Stimulated activated CD4-positive, alpha-beta T cell treated with anti-CD3 and anti-CD28 coated beads, Interleukin-15, amount 100 ng/mL, for 48 hours (primary cell): ENCODE measurements at regions not wholly inside any gene's neighbourhood (a gene's known extent, or its start where the extent isn't known, plus 50 kb on each side); places are given as distances from the start of the nearest gene placed in this dataset.

Source experiments
- DNase-seq, 2 donors: peaks; one replicate each; pipeline ENCODE4 v3.0.0-alpha.2; 2020; ENCODE audit warnings: low read depth in 2 of 2

DNA sequence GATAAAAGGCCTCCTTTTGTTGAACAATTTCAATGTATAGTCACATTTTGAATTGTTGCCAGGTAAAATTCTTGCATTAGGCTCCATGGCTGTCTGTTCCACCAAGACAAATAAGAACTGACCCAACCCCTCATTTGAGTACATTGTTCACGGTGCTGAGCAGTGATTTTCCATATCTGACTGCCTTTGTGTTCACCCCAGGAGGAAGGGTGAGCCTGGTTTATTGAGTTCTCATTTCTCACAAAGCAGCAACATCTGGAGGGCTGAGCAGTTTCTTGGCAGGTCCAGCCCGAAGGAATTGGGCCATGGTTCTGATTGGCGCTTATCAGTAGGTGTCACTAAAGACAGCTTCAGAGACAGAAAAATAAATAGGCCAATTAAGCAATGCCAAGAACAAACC is 149.1 kb downstream of the BMP4 start:
- no peak for DNase-seq

DNA sequence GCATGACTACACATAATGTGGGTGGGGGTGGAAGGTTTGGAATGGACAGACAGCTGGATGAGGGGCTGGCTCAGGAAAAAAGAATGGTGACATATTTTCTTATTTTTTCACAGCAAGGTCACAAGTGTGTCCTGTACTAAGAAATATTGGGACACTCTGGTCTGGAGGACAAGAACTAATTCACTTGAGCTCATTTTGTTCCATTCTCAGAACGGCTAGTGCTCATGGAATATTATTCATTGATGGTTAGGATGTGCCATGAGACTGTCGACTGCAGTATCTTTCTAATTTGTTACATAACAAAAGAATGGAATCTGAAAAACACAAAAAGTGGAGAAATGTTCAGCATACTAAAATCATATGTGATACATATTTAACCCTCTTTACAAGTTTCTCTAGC is 149.5 kb downstream of the BMP4 start:
- no peak for DNase-seq

DNA sequence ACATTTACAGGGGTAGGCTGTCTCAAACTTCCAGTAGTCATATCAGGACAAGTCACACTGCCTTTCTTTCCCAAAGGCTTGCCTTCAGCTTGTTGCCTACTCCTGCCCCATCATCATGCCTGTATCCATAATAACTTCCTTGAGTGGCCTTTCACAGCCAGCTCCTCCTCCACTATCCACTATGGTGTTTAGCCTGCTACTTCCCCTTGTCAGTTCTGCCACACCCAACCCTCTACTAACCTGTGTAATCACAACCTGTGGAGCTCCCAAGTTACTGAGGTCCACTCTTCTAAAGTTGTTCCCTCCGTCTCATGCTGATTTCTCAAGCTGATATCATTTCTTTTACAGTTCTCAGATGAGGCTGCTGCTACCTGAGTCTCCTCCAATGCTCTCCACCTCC is 159.9 kb downstream of the BMP4 start:
- DNase-seq = no peak

DNA sequence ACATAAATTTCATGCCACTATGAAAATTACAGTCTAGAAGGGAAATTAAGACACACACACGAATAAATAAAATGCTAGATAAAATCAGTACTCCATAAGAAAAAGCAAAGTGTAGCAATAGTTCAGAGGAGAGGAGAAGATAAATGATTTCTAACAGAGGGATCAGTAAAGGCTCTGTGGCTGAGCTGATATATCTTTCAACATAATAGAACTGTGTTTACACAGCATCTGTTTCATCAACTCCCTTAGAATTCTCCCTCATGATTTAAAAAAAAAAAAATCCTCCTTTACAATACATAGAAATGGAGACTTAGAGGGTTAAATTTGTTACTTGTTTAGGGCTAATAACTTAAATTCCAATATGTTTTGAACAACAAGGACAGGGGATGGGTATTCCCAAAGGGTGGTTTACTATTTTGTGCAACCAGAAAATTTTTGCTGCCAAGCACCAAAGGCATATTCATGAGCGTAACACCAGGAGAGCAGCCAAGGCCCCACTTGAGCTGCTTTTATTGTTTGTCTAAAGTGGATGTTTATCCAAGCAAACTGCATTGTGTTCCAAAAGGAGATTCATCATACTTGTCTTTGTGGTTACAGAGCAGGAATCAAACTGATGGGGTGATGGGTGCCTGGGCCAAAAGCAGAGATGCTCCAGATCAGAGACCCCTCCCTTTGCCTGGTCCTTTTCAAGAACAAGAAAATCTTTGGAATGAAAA is 162.7 kb downstream of the BMP4 start:
- DNase-seq = no peak

GRCh38 chr14:53792909-53793308 is 163.7 kb downstream of the BMP4 start:
- no peak for DNase-seq

GRCh38 chr14:53790731-53791500 is 165.7 kb downstream of the BMP4 start:
- DNase-seq = no peak

DNA sequence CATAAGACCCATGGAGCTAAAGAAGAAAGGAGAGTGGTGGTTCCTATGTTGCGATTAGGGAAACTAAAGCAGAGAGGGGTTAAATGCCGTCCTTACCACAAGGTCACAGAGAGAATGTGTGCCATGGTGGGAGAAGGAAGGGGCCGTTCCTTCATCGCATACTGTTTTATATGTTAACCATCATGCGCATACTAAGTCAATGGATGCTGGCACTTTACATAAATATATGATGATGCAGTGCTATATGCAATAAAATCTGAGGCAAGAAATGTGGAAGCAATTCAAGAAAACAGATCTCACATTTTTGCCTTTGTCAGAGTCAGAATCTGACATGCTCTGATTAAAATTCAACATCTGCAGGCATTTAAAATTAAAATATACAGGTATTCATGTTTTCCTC is 168.1 kb downstream of the BMP4 start:
- no peak for DNase-seq

DNA sequence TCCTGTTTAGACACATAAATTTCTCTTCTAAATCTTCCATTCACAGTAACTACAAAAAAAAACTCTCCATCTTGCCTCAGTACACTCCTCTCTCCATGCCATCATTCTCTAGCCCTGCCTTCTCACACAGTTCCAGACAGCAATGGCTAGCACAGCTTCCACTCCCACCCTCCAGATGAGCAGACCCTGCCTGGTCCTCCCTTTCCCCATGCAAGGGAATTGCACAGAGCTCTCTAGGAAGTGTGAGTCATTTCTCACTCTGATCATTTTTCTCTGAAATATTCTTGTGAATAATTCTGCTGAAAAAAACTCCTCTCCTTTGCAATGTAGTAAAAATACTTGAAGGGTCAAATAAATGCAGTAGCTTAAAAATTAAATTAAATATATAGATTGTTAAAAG is 170.6 kb downstream of the BMP4 start:
- DNase-seq = no peak

DNA sequence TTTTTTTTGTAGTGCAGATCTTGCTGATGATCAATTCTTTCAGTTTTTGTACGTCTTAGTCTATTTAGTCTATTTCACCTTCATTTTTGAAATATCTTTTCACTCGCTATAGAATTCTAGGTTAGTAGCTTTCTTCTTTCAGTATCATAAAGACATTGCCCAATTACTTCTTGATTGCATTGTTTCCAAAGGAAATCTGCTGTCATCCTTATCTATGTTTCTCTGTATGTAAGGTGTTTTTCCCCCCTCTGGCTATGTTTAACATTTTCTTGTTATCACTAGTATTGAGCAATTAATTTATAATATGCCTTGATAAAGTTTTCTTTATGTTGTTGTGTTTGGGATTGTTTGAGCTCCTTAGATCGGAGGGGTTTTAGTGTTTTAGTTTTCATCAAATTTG is 171.9 kb downstream of the BMP4 start:
- DNase-seq = no peak

- no peak for DNase-seq
These were observed 173.4 kb downstream of the BMP4 start for GRCh38 chr14:53783256-53783655.

GRCh38 chr14:53780051-53780555 is 176.5 kb downstream of the BMP4 start:
- no peak for DNase-seq

- no peak for DNase-seq
These were observed 177.3 kb downstream of the BMP4 start for GRCh38 chr14:53779301-53779700.

DNA sequence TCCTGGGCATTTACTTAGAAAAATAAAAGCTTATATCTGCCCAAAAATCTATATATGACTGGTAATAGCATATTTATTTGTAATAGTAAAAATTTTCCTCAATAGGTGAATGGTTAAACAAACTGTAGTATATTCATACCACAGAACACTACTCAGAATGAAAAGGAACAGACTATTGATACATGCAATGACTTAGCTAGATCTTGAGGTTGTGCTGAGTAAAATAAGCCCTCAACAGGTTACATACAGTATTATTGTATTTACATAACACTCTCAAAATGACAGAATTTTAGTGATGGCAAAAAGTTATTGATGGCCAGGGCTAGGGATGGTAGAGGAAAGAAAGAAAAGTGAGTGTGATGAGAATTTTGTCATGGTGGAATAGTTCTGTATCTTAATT is 178.4 kb downstream of the BMP4 start:
- no peak for DNase-seq

DNA sequence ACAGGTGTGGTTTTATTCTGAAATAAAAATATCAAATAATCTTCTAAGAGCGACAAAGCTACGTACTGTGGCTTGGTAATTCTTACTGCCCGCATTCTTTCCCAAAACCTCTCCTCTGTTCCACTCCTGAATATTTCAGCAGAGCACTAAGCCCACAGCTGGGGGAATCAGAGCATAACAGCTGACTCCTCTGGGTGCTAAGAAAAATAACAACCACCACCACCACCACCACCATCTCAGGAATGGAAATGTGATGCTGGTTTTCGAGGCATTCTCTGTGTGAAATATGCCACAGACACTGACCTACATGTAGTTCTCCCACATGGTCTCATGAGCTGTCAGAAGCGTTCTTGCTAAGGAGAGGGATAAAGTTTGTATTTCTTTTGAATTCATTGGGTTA is 183.7 kb downstream of the BMP4 start:
- DNase-seq = no peak

GRCh38 chr14:53767566-53767965 is 189.1 kb downstream of the BMP4 start:
- no peak for DNase-seq

- no peak for DNase-seq
These were observed 190.0 kb downstream of the BMP4 start for GRCh38 chr14:53766601-53767000.

DNA sequence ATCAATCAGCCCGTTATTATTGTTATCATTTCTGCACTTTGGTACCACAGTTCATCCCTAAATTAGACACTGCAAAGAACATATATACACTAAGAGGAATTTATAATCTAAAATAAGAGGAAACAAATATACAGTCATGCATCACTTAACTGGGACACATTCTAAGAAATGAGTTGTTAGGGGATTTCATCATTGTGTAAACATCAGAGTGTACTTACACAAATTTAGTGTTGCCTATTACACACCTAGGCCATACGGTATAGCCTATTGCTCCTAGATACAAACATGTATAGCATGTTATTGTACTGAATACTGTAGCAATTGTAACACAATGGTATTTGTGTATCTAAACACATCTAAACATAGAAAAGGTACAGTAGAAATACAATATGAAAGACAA is 190.5 kb downstream of the BMP4 start:
- DNase-seq = no peak

DNA sequence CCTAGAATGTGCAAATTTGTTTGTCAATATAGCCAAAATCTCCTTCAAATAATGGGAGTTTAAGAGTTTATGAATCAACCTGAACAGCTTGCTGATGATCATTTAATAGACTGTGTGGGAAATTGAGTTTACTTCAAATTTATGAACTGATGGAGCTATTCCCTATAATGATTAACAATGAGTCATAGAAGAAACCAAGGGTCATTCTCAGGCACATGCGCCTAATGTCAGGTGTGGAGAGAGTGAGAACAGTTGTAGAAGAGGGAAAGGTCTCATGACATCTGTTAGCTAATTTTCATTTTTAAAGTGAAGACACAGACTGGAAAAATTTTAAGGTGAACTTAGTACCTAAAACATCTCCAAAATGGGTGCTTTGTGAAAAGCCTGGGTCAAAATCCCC is 191.8 kb downstream of the BMP4 start:
- DNase-seq = no peak

GRCh38 chr14:53758141-53758540 is 198.5 kb downstream of the BMP4 start:
- no peak for DNase-seq

DNA sequence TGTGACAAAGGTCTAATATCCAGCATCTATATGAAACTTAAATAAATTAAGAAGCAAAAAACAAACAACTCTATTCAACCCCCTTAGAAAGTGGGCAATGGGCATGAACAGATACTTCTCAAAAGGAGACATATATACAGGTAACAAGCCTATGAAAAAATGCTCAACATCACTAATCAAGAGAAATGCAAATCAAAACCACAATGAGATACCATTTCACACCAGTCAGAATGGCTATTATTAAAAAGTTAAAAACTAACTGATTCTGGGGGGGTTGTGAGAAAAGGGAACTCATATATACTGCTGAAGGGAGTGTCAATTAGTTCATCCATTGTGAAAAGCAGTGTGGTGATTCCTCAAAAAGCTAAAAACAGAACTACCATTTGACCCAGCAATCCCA is 198.9 kb downstream of the BMP4 start:
- no peak for DNase-seq

DNA sequence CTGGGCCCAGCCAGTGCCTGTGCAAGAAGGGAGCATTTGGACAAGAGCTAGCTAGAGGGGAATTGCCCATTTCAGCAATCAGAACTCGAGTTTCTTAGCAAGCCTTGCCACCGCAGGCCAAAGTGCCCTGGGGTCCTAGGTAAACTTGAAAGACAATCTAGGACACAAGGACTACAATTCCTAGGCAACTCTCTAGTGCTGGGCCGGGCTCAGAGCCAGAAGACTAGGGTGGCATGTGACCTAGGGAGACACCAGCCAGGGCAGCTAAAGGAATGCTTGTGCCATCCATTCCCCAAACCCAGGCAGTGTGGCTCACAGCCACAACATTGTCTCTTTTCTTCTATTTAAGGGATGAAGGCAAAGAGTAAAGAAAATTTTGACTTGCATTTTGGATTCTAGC is 205.0 kb downstream of the BMP4 start:
- no peak for DNase-seq

DNA sequence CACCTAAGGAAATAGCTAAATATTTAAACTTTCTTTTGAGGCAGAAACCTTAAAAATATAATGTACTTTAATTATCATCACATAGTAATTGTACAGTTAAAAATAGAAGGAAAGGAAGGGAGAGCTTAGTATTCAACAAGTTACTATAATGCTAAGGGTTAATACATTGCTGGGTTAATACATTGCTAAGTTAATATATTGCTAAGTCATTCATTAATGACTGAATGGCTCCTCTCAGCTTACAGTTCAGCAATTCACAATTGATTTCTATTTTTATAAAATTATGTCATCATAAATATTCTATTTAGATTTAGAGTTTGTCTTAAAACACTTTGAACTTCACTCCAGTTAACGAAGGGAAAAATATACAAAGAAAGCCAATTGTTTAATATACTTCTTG is 207.9 kb downstream of the BMP4 start:
- DNase-seq = no peak

DNA sequence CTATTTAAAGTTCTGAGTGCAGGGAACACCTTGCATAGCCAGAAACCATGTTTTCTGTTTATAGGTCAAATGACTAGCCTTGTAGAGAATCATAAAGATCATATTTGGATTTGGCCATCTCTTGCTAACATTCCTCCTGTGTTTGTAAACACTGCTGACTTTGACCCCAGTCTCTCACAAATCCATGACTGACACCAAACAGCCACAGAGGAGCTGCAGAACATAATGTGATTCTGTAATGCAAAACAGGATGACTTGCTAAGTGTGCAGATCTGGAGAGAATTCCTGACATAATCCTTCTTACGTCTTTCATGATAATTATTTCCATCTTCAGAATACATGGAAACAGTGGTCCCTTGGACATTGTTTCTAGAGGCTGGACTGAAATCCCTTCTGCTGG is 211.8 kb downstream of the BMP4 start:
- no peak for DNase-seq
